CD8-positive, alpha-beta memory T cell (primary cell): ENCODE measurements at regions not wholly inside any gene's neighbourhood (a gene's known extent, or its start where the extent isn't known, plus 50 kb on each side); places are given as distances from the start of the nearest gene placed in this dataset.
"Not testable (repeated sequence)": the region's sequence is repeated elsewhere in the genome, so short reads cannot be mapped to it uniquely, and the experiment has no call there.

Experiments
- CTCF ChIA-PET: fragments of 350-600 bp; sonication (Branson Sonifier 250); formaldehyde crosslinking; loops from one replicate; lab custom pipeline; 2021; ENCODE audit warnings: antibody characterized with exemption; lab: Charles Lee
- POLR2A ChIA-PET: fragments of 350-600 bp; sonication (Branson Sonifier 250); formaldehyde crosslinking; loops from one replicate; lab custom pipeline; 2021; ENCODE audit warnings: antibody characterized with exemption; lab: Charles Lee
- DNase-seq, 5 donors: peaks; one replicate each; pipeline versions ENCODE4 v3.0.0 to v3.0.0-alpha.2; 2020 to 2022; ENCODE audit warnings: mixed read lengths in 1 of 5
- H3K27ac ChIP-seq: one replicate; pipeline ENCODE4 v1.7.0; 2013; ENCODE audit warnings: low read depth, mild to moderate bottlenecking, low read length, moderate library complexity
- H3K27me3 ChIP-seq: 2 replicates; pipeline ENCODE4 v1.7.0; 2013; ENCODE audit warnings: low read length, mild to moderate bottlenecking; ENCODE audit not compliant: insufficient read depth, poor library complexity, severe bottlenecking
- H3K36me3 ChIP-seq: 2 replicates; pipeline ENCODE4 v1.7.0; 2013; ENCODE audit warnings: mild to moderate bottlenecking, low read length, moderate library complexity; ENCODE audit not compliant: insufficient read depth
- H3K4me1 ChIP-seq: 2 replicates; pipeline ENCODE4 v1.7.0; 2013; ENCODE audit warnings: mild to moderate bottlenecking, low read length, moderate library complexity; ENCODE audit not compliant: insufficient read depth
- H3K4me3 ChIP-seq: 2 replicates; pipeline ENCODE4 v1.7.0; 2013; ENCODE audit warnings: mild to moderate bottlenecking, low read length
- H3K9me3 ChIP-seq: 2 replicates; pipeline ENCODE4 v1.7.0; 2013; ENCODE audit warnings: mild to moderate bottlenecking, low read length
- H3K27ac Mint-ChIP-seq, 8 donors: one replicate each; pipeline ENCODE4 v1.8.0; 2020 to 2021; ENCODE audit warnings: mixed read lengths in 8 of 8, mild to moderate bottlenecking in 6 of 8, inconsistent platforms in 3 of 8, moderate library complexity in 3 of 8
- H3K27me3 Mint-ChIP-seq, 2 donors: one replicate each; pipeline ENCODE4 v1.8.0; 2020 to 2021; ENCODE audit warnings: mixed read lengths in 2 of 2, mild to moderate bottlenecking in 1 of 2, moderate library complexity in 1 of 2
- H3K36me3 Mint-ChIP-seq, 3 donors: one replicate each; pipeline ENCODE4 v1.8.0; 2020 to 2021; ENCODE audit warnings: mixed read lengths in 3 of 3, inconsistent platforms in 1 of 3, mild to moderate bottlenecking in 1 of 3
- H3K4me1 Mint-ChIP-seq, 3 donors: one replicate each; pipeline ENCODE4 v1.8.0; 2020 to 2021; ENCODE audit warnings: mixed read lengths in 3 of 3, inconsistent platforms in 1 of 3, mild to moderate bottlenecking in 1 of 3
- H3K4me3 Mint-ChIP-seq, 7 donors: one replicate each; pipeline ENCODE4 v1.8.0; 2020 to 2021; ENCODE audit warnings: mixed read lengths in 7 of 7, mild to moderate bottlenecking in 6 of 7, moderate library complexity in 4 of 7, inconsistent platforms in 2 of 7
- H3K9me3 Mint-ChIP-seq, 5 donors: one replicate each; pipeline ENCODE4 v1.8.0; 2020 to 2022; ENCODE audit warnings: mixed read lengths in 5 of 5, mild to moderate bottlenecking in 3 of 5, moderate library complexity in 2 of 5, inconsistent platforms in 1 of 5

- H3K4me3 ChIP-seq = no peak overlapping the region
- no peaks in the 10 kb centered on the region for H3K9me3 ChIP-seq
- ChIA-PET POLR2A (no interaction called here), CTCF (no interaction called here)
- Mint-ChIP-seq H3K36me3 (no peaks in the 10 kb centered on the region), H3K4me1 (no peaks in the 10 kb centered on the region), H3K4me3 (no peak overlapping the region), H3K27me3 (no peaks in the 10 kb centered on the region), H3K9me3 (peaks cover 9 to 35% (median 10%) of the 10 kb centered on the region in 5 donors), H3K27ac (no peak overlapping the region)
- H3K27ac ChIP-seq = no peak overlapping the region
- H3K4me1 ChIP-seq = no peaks in the 10 kb centered on the region
- DNase-seq = no peak
- no peaks in the 10 kb centered on the region for H3K27me3 ChIP-seq
- no peaks in the 10 kb centered on the region for H3K36me3 ChIP-seq
Observed at GRCh38 chr4:33924239-33924638, 2320.1 kb downstream of the ARAP2 start.

GRCh38 chr4:33924811-33925210 lies 2319.5 kb downstream of the ARAP2 start:
- H3K27ac Mint-ChIP-seq = no peak overlapping the region
- H3K36me3 Mint-ChIP-seq = no peaks in the 10 kb centered on the region
- H3K36me3 ChIP-seq = no peaks in the 10 kb centered on the region

GRCh38 chr4:33930497-33930896 lies 2313.8 kb downstream of the ARAP2 start:
- Mint-ChIP-seq H3K36me3 (no peaks in the 10 kb centered on the region), H3K27ac (no peak overlapping the region), H3K9me3 (peaks cover 4 to 13% (median 11%) of the 10 kb centered on the region in 5 donors), H3K4me3 (no peak overlapping the region), H3K4me1 (no peaks in the 10 kb centered on the region), H3K27me3 (no peaks in the 10 kb centered on the region)
- no peak overlapping the region for H3K27ac ChIP-seq
- H3K36me3 ChIP-seq = no peaks in the 10 kb centered on the region
- H3K27me3 ChIP-seq = no peaks in the 10 kb centered on the region
- H3K4me1 ChIP-seq = no peaks in the 10 kb centered on the region
- no peak overlapping the region for H3K4me3 ChIP-seq
- H3K9me3 ChIP-seq = no peaks in the 10 kb centered on the region
- no peak for DNase-seq
- ChIA-PET CTCF (no interaction called here), POLR2A (no interaction called here)

More at GRCh38 chr4:33924811-33925210, 2319.5 kb downstream of the ARAP2 start:
- DNase-seq = no peak
- no peaks in the 10 kb centered on the region for H3K4me1 ChIP-seq
- H3K27me3 Mint-ChIP-seq = no peaks in the 10 kb centered on the region
- ChIA-PET CTCF (no interaction called here), POLR2A (no interaction called here)
- H3K4me3 Mint-ChIP-seq = no peak overlapping the region
- H3K9me3 Mint-ChIP-seq = peaks cover 9 to 32% (median 10%) of the 10 kb centered on the region in 5 donors
- no peaks in the 10 kb centered on the region for H3K27me3 ChIP-seq
- no peaks in the 10 kb centered on the region for H3K4me1 Mint-ChIP-seq
- no peak overlapping the region for H3K27ac ChIP-seq
- H3K4me3 ChIP-seq = no peak overlapping the region
- no peaks in the 10 kb centered on the region for H3K9me3 ChIP-seq

- H3K36me3 ChIP-seq = no peaks in the 10 kb centered on the region
- Mint-ChIP-seq H3K27me3 (no peaks in the 10 kb centered on the region), H3K36me3 (no peaks in the 10 kb centered on the region), H3K4me3 (no peak overlapping the region), H3K9me3 (peaks cover 6 to 17% (median 11%) of the 10 kb centered on the region in 5 donors), H3K4me1 (no peaks in the 10 kb centered on the region), H3K27ac (no peak overlapping the region)
- no peak overlapping the region for H3K27ac ChIP-seq
- no peak overlapping the region for H3K4me3 ChIP-seq
- H3K27me3 ChIP-seq = no peaks in the 10 kb centered on the region
- DNase-seq = no peak
- no peaks in the 10 kb centered on the region for H3K4me1 ChIP-seq
- no peaks in the 10 kb centered on the region for H3K9me3 ChIP-seq
- ChIA-PET POLR2A (no interaction called here), CTCF (no interaction called here)
Observed at GRCh38 chr4:33931026-33931425, 2313.3 kb downstream of the ARAP2 start.

- ChIA-PET CTCF (no interaction called here), POLR2A (no interaction called here)
- Mint-ChIP-seq H3K4me1 (no peaks in the 10 kb centered on the region), H3K27ac (no peak overlapping the region), H3K9me3 (peaks cover 3 to 28% (median 6%) of the 10 kb centered on the region in 5 donors), H3K27me3 (no peaks in the 10 kb centered on the region), H3K36me3 (no peaks in the 10 kb centered on the region), H3K4me3 (no peak overlapping the region)
- no peaks in the 10 kb centered on the region for H3K27me3 ChIP-seq
- no peaks in the 10 kb centered on the region for H3K4me1 ChIP-seq
- no peaks in the 10 kb centered on the region for H3K36me3 ChIP-seq
- H3K9me3 ChIP-seq = no peaks in the 10 kb centered on the region
- H3K4me3 ChIP-seq = no peak overlapping the region
- H3K27ac ChIP-seq = no peak overlapping the region
- no peak for DNase-seq
Observed at GRCh38 chr4:33940281-33940680, 2304.0 kb downstream of the ARAP2 start.

GRCh38 chr4:33941854-33942253 lies 2302.5 kb downstream of the ARAP2 start:
- Mint-ChIP-seq H3K4me3 (no peak overlapping the region), H3K4me1 (no peaks in the 10 kb centered on the region), H3K36me3 (no peaks in the 10 kb centered on the region), H3K9me3 (peaks cover 1 to 21% (median 5%) of the 10 kb centered on the region in 5 donors), H3K27me3 (no peaks in the 10 kb centered on the region), H3K27ac (no peak overlapping the region)
- no peak overlapping the region for H3K4me3 ChIP-seq
- no peaks in the 10 kb centered on the region for H3K27me3 ChIP-seq
- POLR2A ChIA-PET = no interaction called here
- H3K4me1 ChIP-seq = no peaks in the 10 kb centered on the region
- CTCF ChIA-PET = no interaction called here
- peaks cover 3% of the 10 kb centered on the region for H3K9me3 ChIP-seq
- no peak overlapping the region for H3K27ac ChIP-seq
- no peak for DNase-seq
- no peaks in the 10 kb centered on the region for H3K36me3 ChIP-seq

GRCh38 chr4:33948921-33949320 lies 2295.4 kb downstream of the ARAP2 start:
- no peak for DNase-seq
- no peak overlapping the region for H3K4me3 Mint-ChIP-seq
- Histone ChIP-seq H3K4me3 (no peak overlapping the region), H3K4me1 (no peaks in the 10 kb centered on the region), H3K9me3 (peaks cover 3% of the 10 kb centered on the region), H3K27me3 (no peaks in the 10 kb centered on the region), H3K36me3 (no peaks in the 10 kb centered on the region), H3K27ac (no peak overlapping the region)
- ChIA-PET CTCF (no interaction called here), POLR2A (no interaction called here)
- peaks cover 2 to 20% (median 5%) of the 10 kb centered on the region in 5 donors for H3K9me3 Mint-ChIP-seq
- no peaks in the 10 kb centered on the region for H3K27me3 Mint-ChIP-seq
- no peaks in the 10 kb centered on the region for H3K4me1 Mint-ChIP-seq
- no peak overlapping the region for H3K27ac Mint-ChIP-seq
- H3K36me3 Mint-ChIP-seq = no peaks in the 10 kb centered on the region

GRCh38 chr4:33953848-33954247 lies 2290.5 kb downstream of the ARAP2 start:
- H3K27ac ChIP-seq, DNase-seq, H3K9me3 ChIP-seq, H3K27me3 Mint-ChIP-seq, H3K4me3 Mint-ChIP-seq, H3K4me1 ChIP-seq, H3K36me3 ChIP-seq, POLR2A ChIA-PET, H3K27me3 ChIP-seq, H3K4me1 Mint-ChIP-seq, H3K4me3 ChIP-seq, H3K27ac Mint-ChIP-seq, H3K36me3 Mint-ChIP-seq, CTCF ChIA-PET: not testable (repeated sequence)
- peaks cover 7 to 23% (median 9%) of the 10 kb centered on the region in 5 donors for H3K9me3 Mint-ChIP-seq

- ChIA-PET POLR2A (no interaction called here), CTCF (no interaction called here)
- Mint-ChIP-seq H3K4me3 (no peak overlapping the region), H3K27me3 (no peaks in the 10 kb centered on the region), H3K27ac (no peak overlapping the region), H3K36me3 (no peaks in the 10 kb centered on the region), H3K4me1 (no peaks in the 10 kb centered on the region), H3K9me3 (peaks cover 7 to 23% (median 13%) of the 10 kb centered on the region in 5 donors)
- no peaks in the 10 kb centered on the region for H3K36me3 ChIP-seq
- H3K27me3 ChIP-seq = no peaks in the 10 kb centered on the region
- no peak overlapping the region for H3K4me3 ChIP-seq
- no peaks in the 10 kb centered on the region for H3K9me3 ChIP-seq
- H3K4me1 ChIP-seq = no peaks in the 10 kb centered on the region
- no peak overlapping the region for H3K27ac ChIP-seq
- DNase-seq = no peak
Observed at GRCh38 chr4:33954759-33955158, 2289.6 kb downstream of the ARAP2 start.
